ENCODE measurements at regions not wholly inside any gene's neighbourhood (a gene's known extent, or its start where the extent isn't known, plus 50 kb on each side); places are given as distances from the start of the nearest gene placed in this dataset.
"Not testable (repeated sequence)": the region's sequence is repeated elsewhere in the genome, so short reads cannot be mapped to it uniquely, and the experiment has no call there.

DNA sequence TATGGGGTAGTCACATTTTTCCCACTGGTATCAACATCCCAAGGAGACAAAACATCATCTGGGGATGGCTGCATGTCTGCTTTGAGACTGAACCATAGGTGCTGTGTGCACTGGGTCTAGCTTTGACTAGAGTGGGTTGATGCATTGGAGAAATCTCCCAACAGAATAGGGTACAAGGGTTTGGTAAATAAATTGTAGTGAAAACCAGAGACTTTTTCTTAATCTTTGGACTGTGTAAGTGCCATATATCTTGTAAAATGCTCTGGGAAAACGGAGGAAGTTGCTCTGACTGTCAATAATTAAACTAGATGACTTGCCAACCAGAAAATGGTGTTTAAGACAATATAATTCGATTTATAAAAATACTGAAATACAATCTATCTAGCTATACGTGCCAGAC is 1064.0 kb upstream of the SLIT2 start:
- Histone ChIP-seq H3K4me3 (no peak overlapping the region), H3K27ac (no peak overlapping the region), H3K9me3 (no peaks in the 10 kb centered on the region), H3K4me1 (no peaks in the 10 kb centered on the region), H3K36me3 (ENCODE audit: low read depth, missing control alignments) (no peaks in the 10 kb centered on the region), H3K27me3 (no peaks in the 10 kb centered on the region)
- no peak for DNase-seq
- 70 to 76% methylated on average over 3 of the region's 3 CpGs for WGBS, 2 donors
- intact Hi-C loops (cut with DNase I; ENCODE audit: low total_unique reads): no loop called here
- no peak for TF ChIP-seq POLR2A (IDR thresholded peaks at IDR 0.05)
- TF ChIP-seq, protein P1, sequence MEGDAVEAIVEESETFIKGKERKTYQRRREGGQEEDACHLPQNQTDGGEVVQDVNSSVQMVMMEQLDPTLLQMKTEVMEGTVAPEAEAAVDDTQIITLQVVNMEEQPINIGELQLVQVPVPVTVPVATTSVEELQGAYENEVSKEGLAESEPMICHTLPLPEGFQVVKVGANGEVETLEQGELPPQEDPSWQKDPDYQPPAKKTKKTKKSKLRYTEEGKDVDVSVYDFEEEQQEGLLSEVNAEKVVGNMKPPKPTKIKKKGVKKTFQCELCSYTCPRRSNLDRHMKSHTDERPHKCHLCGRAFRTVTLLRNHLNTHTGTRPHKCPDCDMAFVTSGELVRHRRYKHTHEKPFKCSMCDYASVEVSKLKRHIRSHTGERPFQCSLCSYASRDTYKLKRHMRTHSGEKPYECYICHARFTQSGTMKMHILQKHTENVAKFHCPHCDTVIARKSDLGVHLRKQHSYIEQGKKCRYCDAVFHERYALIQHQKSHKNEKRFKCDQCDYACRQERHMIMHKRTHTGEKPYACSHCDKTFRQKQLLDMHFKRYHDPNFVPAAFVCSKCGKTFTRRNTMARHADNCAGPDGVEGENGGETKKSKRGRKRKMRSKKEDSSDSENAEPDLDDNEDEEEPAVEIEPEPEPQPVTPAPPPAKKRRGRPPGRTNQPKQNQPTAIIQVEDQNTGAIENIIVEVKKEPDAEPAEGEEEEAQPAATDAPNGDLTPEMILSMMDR (IDR thresholded peaks at IDR 0.05): no peak

DNA sequence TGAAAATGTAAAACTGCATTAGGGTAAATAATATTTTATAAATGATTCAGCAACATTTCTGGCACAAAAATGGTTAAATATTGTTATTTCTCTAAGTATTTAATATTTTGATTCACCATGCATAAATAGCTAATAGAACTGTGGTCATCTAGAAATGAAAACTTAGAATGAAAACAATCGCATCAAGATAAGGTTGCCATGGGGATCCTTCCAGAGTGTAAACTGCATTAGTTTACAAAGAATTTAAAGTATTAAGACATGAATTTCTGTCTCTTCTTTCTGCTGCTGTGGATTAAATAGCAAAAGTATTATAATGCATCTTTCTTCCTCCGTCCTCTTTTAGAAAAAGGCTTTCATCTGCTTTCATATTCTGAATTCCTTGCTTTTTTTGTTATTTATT is 1064.6 kb upstream of the SLIT2 start:
- TF ChIP-seq, protein P1 (IDR thresholded peaks at IDR 0.05): no peak
- TF ChIP-seq POLR2A (IDR thresholded peaks at IDR 0.05): no peak
- Histone ChIP-seq H3K27me3 (no peaks in the 10 kb centered on the region), H3K9me3 (no peaks in the 10 kb centered on the region), H3K27ac (no peak overlapping the region), H3K4me1 (no peaks in the 10 kb centered on the region), H3K4me3 (no peak overlapping the region), H3K36me3 (ENCODE audit: low read depth, missing control alignments) (no peaks in the 10 kb centered on the region)
- 58 to 64% methylated on average over 2 of the region's 2 CpGs for WGBS, 2 donors
- intact Hi-C loops (cut with DNase I; ENCODE audit: low total_unique reads): no loop called here
- no peak for DNase-seq

DNA sequence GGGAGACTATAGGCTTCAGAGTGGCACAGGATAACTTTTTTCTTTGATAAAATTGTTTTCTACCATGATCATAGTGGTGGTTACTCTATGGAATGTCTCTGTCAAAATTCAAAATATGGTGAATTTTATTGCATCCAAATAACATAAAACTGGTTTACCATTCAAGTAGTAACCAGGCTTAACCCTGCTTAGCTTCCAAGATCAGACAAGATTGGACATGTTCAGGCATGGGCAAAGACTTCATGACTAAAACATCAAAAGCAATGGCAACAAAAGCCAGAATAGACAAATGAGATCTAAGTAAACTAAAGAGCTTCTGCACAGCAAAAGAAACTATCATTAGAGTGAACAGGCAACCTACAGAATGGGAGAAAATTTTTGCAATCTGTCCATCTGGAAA is 1070.1 kb upstream of the SLIT2 start:
- intact Hi-C loops (cut with DNase I; ENCODE audit: low total_unique reads); DNase-seq; H3K27ac ChIP-seq: not testable (repeated sequence)

DNA sequence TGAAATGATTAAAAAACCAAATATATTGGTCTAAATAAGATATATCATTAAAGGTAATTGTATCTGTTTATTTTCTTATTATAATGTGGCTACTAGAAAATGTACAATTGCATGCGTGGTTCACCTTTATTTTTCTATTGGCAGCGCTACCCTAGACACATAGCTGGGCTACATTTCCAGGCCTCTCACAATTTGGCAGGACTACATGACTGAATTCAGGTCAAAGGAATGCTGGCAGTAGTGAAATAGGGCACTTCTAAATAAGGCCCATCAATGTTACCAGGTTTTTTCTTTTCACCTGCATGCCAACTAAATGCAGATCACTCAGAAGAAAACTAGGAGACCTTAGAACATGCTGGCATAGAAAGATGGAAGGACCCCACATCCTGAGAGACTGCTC is 1072.9 kb upstream of the SLIT2 start:
- Histone ChIP-seq H3K36me3 (ENCODE audit: low read depth, missing control alignments) (no peaks in the 10 kb centered on the region), H3K27ac (no peak overlapping the region), H3K4me1 (no peaks in the 10 kb centered on the region), H3K27me3 (no peaks in the 10 kb centered on the region), H3K9me3 (no peaks in the 10 kb centered on the region), H3K4me3 (no peak overlapping the region)
- intact Hi-C loops (cut with DNase I; ENCODE audit: low total_unique reads): no loop called here
- DNase-seq: no peak
- TF ChIP-seq, protein P1 (IDR thresholded peaks at IDR 0.05): no peak
- no peak for TF ChIP-seq POLR2A (IDR thresholded peaks at IDR 0.05)
- WGBS, 2 donors: 97% methylated on average over 2 of the region's 2 CpGs

More for the DNA sequence above, 1070.1 kb upstream of the SLIT2 start:
- H3K9me3 ChIP-seq; H3K4me3 ChIP-seq; H3K27me3 ChIP-seq; H3K4me1 ChIP-seq; H3K36me3 ChIP-seq (ENCODE audit: low read depth, missing control alignments): not testable (repeated sequence)

DNA sequence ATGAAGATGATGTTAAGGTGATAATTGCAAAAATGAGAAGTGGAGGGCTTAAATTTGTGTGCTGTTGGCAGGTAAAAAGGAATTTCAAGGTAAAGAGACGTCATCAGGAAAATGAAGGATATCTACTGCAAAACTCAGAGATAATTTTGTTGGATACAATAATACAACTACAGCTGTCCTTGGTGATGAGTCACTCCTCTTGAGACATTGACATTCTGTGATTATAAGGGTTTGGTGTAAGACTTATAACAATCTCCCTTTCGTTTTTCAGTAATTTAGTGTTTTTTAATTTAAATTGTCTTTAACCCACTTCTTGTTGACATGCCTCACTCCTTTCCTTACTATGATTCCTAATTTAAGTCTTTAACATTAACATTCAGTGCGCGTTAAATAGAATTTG is 1074.1 kb upstream of the SLIT2 start:
- DNase-seq: no peak
- intact Hi-C loops (cut with DNase I; ENCODE audit: low total_unique reads): no loop called here
- Histone ChIP-seq H3K27me3 (no peaks in the 10 kb centered on the region), H3K4me3 (no peak overlapping the region), H3K36me3 (ENCODE audit: low read depth, missing control alignments) (no peaks in the 10 kb centered on the region), H3K9me3 (no peaks in the 10 kb centered on the region), H3K4me1 (no peaks in the 10 kb centered on the region), H3K27ac (no peak overlapping the region)
- TF ChIP-seq, protein P1 (IDR thresholded peaks at IDR 0.05): no peak
- TF ChIP-seq POLR2A (IDR thresholded peaks at IDR 0.05): no peak
- WGBS, 2 donors: 68 to 70% methylated on average over 4 of the region's 4 CpGs

Data from testis (tissue), 2 donors.